NB4 (cell line): ENCODE measurements at regions not wholly inside any gene's neighbourhood (a gene's known extent, or its start where the extent isn't known, plus 50 kb on each side); places are given as distances from the start of the nearest gene placed in this dataset.

Source experiments
- MYC ChIP-seq: IDR thresholded peaks from 2 replicates; pipeline ENCODE4 v1.6.1; 2011; ENCODE audit warnings: low read depth, low read length
- POLR2A ChIP-seq: IDR thresholded peaks from 2 replicates; pipeline ENCODE4 v1.6.1; 2011; ENCODE audit warnings: mild to moderate bottlenecking; ENCODE audit not compliant: insufficient read length; ENCODE audit errors: extremely low read depth
- TF ChIP-seq, protein P1 (sequence below): IDR thresholded peaks from one replicate; pipeline ENCODE4 v1.5.1; 2012; ENCODE audit warnings: low read depth, low read length
- TF ChIP-seq, protein P2 (sequence below): IDR thresholded peaks from 2 replicates; pipeline ENCODE4 v1.6.1; 2011; ENCODE audit warnings: low read depth, low read length

- TF ChIP-seq, protein P1, sequence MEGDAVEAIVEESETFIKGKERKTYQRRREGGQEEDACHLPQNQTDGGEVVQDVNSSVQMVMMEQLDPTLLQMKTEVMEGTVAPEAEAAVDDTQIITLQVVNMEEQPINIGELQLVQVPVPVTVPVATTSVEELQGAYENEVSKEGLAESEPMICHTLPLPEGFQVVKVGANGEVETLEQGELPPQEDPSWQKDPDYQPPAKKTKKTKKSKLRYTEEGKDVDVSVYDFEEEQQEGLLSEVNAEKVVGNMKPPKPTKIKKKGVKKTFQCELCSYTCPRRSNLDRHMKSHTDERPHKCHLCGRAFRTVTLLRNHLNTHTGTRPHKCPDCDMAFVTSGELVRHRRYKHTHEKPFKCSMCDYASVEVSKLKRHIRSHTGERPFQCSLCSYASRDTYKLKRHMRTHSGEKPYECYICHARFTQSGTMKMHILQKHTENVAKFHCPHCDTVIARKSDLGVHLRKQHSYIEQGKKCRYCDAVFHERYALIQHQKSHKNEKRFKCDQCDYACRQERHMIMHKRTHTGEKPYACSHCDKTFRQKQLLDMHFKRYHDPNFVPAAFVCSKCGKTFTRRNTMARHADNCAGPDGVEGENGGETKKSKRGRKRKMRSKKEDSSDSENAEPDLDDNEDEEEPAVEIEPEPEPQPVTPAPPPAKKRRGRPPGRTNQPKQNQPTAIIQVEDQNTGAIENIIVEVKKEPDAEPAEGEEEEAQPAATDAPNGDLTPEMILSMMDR = no peak
- TF ChIP-seq POLR2A (no peak), MYC (no peak)
- TF ChIP-seq, protein P2, sequence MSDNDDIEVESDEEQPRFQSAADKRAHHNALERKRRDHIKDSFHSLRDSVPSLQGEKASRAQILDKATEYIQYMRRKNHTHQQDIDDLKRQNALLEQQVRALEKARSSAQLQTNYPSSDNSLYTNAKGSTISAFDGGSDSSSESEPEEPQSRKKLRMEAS = no peak
Measured at GRCh38 chr10:71063401-71063800, 149.0 kb upstream of the UNC5B start.
